Astrocyte (in vitro differentiated cells and primary cell): ENCODE measurements at regions not wholly inside any gene's neighbourhood (a gene's known extent, or its start where the extent isn't known, plus 50 kb on each side); places are given as distances from the start of the nearest gene placed in this dataset.
A peak's percentile ranks its signal among the peaks of the same experiment; 100 is the strongest.

Source experiments
- DNase-seq: peaks from one replicate; pipeline ENCODE4 v3.0.0-alpha.2; 2010; ENCODE audit warnings: low read depth
- FAIRE-seq: peaks from 2 replicates; lab custom pipeline; 2011; peaks lifted over from hg19 to GRCh38; lab: Jason Lieb, UNC
- H2AFZ ChIP-seq: 2 replicates; pipeline ENCODE4 v1.6.0; 2012; ENCODE audit warnings: low read depth, low read length, inconsistent platforms
- H3K27ac ChIP-seq: 2 replicates; pipeline ENCODE4 v1.5.1; 2011; ENCODE audit warnings: low read depth, low read length, inconsistent platforms
- H3K27me3 ChIP-seq: 2 replicates; pipeline ENCODE4 v1.6.0; 2011; ENCODE audit warnings: low read length, inconsistent platforms; ENCODE audit not compliant: insufficient read depth
- H3K36me3 ChIP-seq: 2 replicates; pipeline ENCODE4 v1.5.1; 2011; ENCODE audit warnings: low read length, inconsistent platforms; ENCODE audit not compliant: insufficient read depth
- H3K4me1 ChIP-seq: 2 replicates; pipeline ENCODE4 v1.5.1; 2011; ENCODE audit warnings: low read length, inconsistent platforms; ENCODE audit not compliant: insufficient read depth
- H3K4me2 ChIP-seq: 2 replicates; pipeline ENCODE4 v1.6.0; 2012; ENCODE audit warnings: low read length, inconsistent platforms
- H3K4me3 ChIP-seq: 2 replicates; pipeline ENCODE4 v1.5.1; 2011; ENCODE audit warnings: low read depth, mild to moderate bottlenecking, low read length, inconsistent platforms; ENCODE audit not compliant: insufficient read depth
- H3K79me2 ChIP-seq: 2 replicates; pipeline ENCODE4 v1.6.0; 2012; ENCODE audit warnings: mild to moderate bottlenecking, low read length, inconsistent platforms; ENCODE audit not compliant: insufficient read depth
- H3K9ac ChIP-seq: 2 replicates; pipeline ENCODE4 v1.6.0; 2012; ENCODE audit warnings: mild to moderate bottlenecking, low read length, inconsistent platforms
- H3K9me3 ChIP-seq: 2 replicates; pipeline ENCODE4 v1.5.1; 2012; ENCODE audit warnings: low read depth, mild to moderate bottlenecking, low read length, inconsistent platforms; ENCODE audit not compliant: insufficient read depth
- H4K20me1 ChIP-seq: 2 replicates; pipeline ENCODE4 v1.6.0; 2012; ENCODE audit warnings: low read length, inconsistent platforms; ENCODE audit not compliant: insufficient read depth
- H3K27ac Mint-ChIP-seq: one replicate; pipeline ENCODE4 v1.8.0; 2021; ENCODE audit warnings: mild to moderate bottlenecking, mixed read lengths; ENCODE audit not compliant: unreplicated experiment
- H3K27me3 Mint-ChIP-seq: one replicate; pipeline ENCODE4 v1.8.0; 2021; ENCODE audit warnings: low read depth, mixed read lengths; ENCODE audit not compliant: unreplicated experiment
- H3K36me3 Mint-ChIP-seq: one replicate; pipeline ENCODE4 v1.8.0; 2021; ENCODE audit warnings: low read depth, mixed read lengths; ENCODE audit not compliant: unreplicated experiment
- H3K4me1 Mint-ChIP-seq: one replicate; pipeline ENCODE4 v1.8.0; 2021; ENCODE audit warnings: low read depth, mixed read lengths; ENCODE audit not compliant: unreplicated experiment
- H3K4me3 Mint-ChIP-seq: one replicate; pipeline ENCODE4 v1.8.0; 2021; ENCODE audit warnings: mild to moderate bottlenecking, moderate library complexity, mixed read lengths; ENCODE audit not compliant: unreplicated experiment
- H3K9me3 Mint-ChIP-seq: one replicate; pipeline ENCODE4 v1.8.0; 2021; ENCODE audit warnings: mild to moderate bottlenecking, mixed read lengths; ENCODE audit not compliant: unreplicated experiment
- CTCF ChIP-seq: IDR thresholded peaks from 2 replicates; pipeline ENCODE4 v1.5.1; 2011; ENCODE audit warnings: low read depth, mild to moderate bottlenecking, inconsistent platforms, low read length, moderate library complexity; ENCODE audit not compliant: insufficient read depth
- EZH2 ChIP-seq: IDR thresholded peaks from 2 replicates; pipeline ENCODE4 v1.6.1; 2012; ENCODE audit warnings: mild to moderate bottlenecking, low read length, inconsistent platforms; ENCODE audit not compliant: insufficient read depth

- H3K9ac ChIP-seq: no peak overlapping the region
- H2AFZ ChIP-seq: no peak overlapping the region
- H3K4me3 ChIP-seq: no peak overlapping the region
- no peak overlapping the region for H3K27ac ChIP-seq
- TF ChIP-seq EZH2 (no peak), CTCF (no peak)
- H3K79me2 ChIP-seq: no peaks in the 10 kb centered on the region
- H3K4me2 ChIP-seq: no peak overlapping the region
- DNase-seq: no peak
- Mint-ChIP-seq H3K9me3 (peaks cover 5% of the 10 kb centered on the region), H3K27ac (no peak overlapping the region), H3K4me1 (peaks cover 15% of the 10 kb centered on the region), H3K36me3 (no peaks in the 10 kb centered on the region), H3K4me3 (no peak overlapping the region), H3K27me3 (no peaks in the 10 kb centered on the region)
- peaks cover 13% of the 10 kb centered on the region for H3K27me3 ChIP-seq
- no peak for FAIRE-seq
- H3K36me3 ChIP-seq: no peaks in the 10 kb centered on the region
- peaks cover 5% of the 10 kb centered on the region for H3K9me3 ChIP-seq
- peaks cover 9% of the 10 kb centered on the region for H3K4me1 ChIP-seq
- H4K20me1 ChIP-seq: no peaks in the 10 kb centered on the region
Observed at GRCh38 chr2:12299431-12299830, 417.3 kb upstream of the TRIB2 start.

GRCh38 chr2:12300019-12300602 lies 416.6 kb upstream of the TRIB2 start:
- Mint-ChIP-seq H3K4me1 (peaks cover 15% of the 10 kb centered on the region), H3K9me3 (peaks cover 5% of the 10 kb centered on the region), H3K4me3 (no peak overlapping the region), H3K27ac (no peak overlapping the region), H3K27me3 (no peaks in the 10 kb centered on the region), H3K36me3 (no peaks in the 10 kb centered on the region)
- Histone ChIP-seq H4K20me1 (no peaks in the 10 kb centered on the region), H3K4me1 (peaks cover 9% of the 10 kb centered on the region), H3K27ac (no peak overlapping the region), H3K4me3 (no peak overlapping the region), H3K9ac (no peak overlapping the region), H3K36me3 (no peaks in the 10 kb centered on the region), H3K4me2 (no peak overlapping the region), H3K9me3 (peaks cover 5% of the 10 kb centered on the region), H2AFZ (no peak overlapping the region), H3K79me2 (no peaks in the 10 kb centered on the region), H3K27me3 (peaks cover 13% of the 10 kb centered on the region)
- TF ChIP-seq CTCF: no peak
- TF ChIP-seq EZH2: no peak
- peak; percentile 56 for DNase-seq
- FAIRE-seq: no peak

- no peak overlapping the region for H3K27ac Mint-ChIP-seq
Observed at GRCh38 chr2:12300927-12301326, 415.8 kb upstream of the TRIB2 start.

More at GRCh38 chr2:12300927-12301326, 415.8 kb upstream of the TRIB2 start:
- Histone ChIP-seq H3K4me2 (no peak overlapping the region), H3K27ac (no peak overlapping the region), H3K9ac (no peak overlapping the region), H3K79me2 (no peaks in the 10 kb centered on the region), H3K36me3 (no peaks in the 10 kb centered on the region), H3K4me1 (peaks cover 9% of the 10 kb centered on the region), H3K4me3 (no peak overlapping the region), H3K27me3 (peaks cover 14% of the 10 kb centered on the region), H4K20me1 (no peaks in the 10 kb centered on the region), H2AFZ (no peak overlapping the region), H3K9me3 (peaks cover 5% of the 10 kb centered on the region)
- DNase-seq: no peak
- H3K27me3 Mint-ChIP-seq: no peaks in the 10 kb centered on the region
- H3K9me3 Mint-ChIP-seq: peaks cover 2% of the 10 kb centered on the region
- TF ChIP-seq EZH2 (no peak), CTCF (no peak)
- no peak for FAIRE-seq
- peaks cover 15% of the 10 kb centered on the region for H3K4me1 Mint-ChIP-seq
- H3K4me3 Mint-ChIP-seq: no peak overlapping the region
- no peaks in the 10 kb centered on the region for H3K36me3 Mint-ChIP-seq
